ENCODE measurements at regions not wholly inside any gene's neighbourhood (a gene's known extent, or its start where the extent isn't known, plus 50 kb on each side); places are given as distances from the start of the nearest gene placed in this dataset.
A peak's percentile ranks its signal among the peaks of the same experiment; 100 is the strongest.

GRCh38 chr12:75635606-75636444 is 124.4 kb upstream of the KRR1 start:
- Histone ChIP-seq H3K4me1 (replicated peaks in 1 of 2; ENCODE audit: control insufficient read depth in 2 of 2, insufficient read depth in 2 of 2, low read length in 2 of 2) (peaks cover 0 to 14% of the 10 kb centered on the region in 2 experiments; a peak in 3 of 5 replicates), H3K4me3 (no peak overlapping the region), H3K4me2 (ENCODE audit: insufficient read depth, low read length) (no peak overlapping the region), H3K79me2 (ENCODE audit: control insufficient read depth, insufficient read depth, low read length) (no peaks in the 10 kb centered on the region), H3K36me3 (ENCODE audit: control insufficient read depth, insufficient read depth, low read length) (no peaks in the 10 kb centered on the region), H3K27me3 (ENCODE audit: control insufficient read depth in 2 of 2, insufficient read depth in 2 of 2, low read length in 2 of 2) (no peaks in the 10 kb centered on the region), H3K9ac (ENCODE audit: insufficient read depth in 1 of 2, low read depth in 2 of 2, low read length in 2 of 2) (no peak overlapping the region), H3K9me3 (replicated peaks; ENCODE audit: control insufficient read depth, insufficient read depth, low read depth, low read length) (no peaks in the 10 kb centered on the region), H2AFZ (ENCODE audit: low read depth, low read length) (peak overlapping the region; percentile 37), H3K27ac (ENCODE audit: extremely low read depth, low read depth, low read length) (no peak overlapping the region), H3K9me1 (ENCODE audit: control insufficient read depth, insufficient read depth, low read length) (no peaks in the 10 kb centered on the region), H4K20me1 (replicated peaks; ENCODE audit: control insufficient read depth, insufficient read depth, low read length) (no peaks in the 10 kb centered on the region)
- DNase-seq (ENCODE audit: extremely low read depth in 1 of 4, low spot score in 3 of 4) (peak in 2 of 4 experiments; percentile 28 to 41), ATAC-seq (peak; percentile 73), FAIRE-seq (peak; percentile 68)
- WGBS (ENCODE audit: insufficient coverage, low coverage, missing lambda C conversion rate) = 19% methylated on average over 6 of the region's 6 CpGs
- intact Hi-C loops (cut with micrococcal nuclease) = no loop called here
- ChIA-PET POLR2A (no interaction called here), CTCF (ENCODE audit: low intra/inter-chr PET ratio) (no interaction called here)
- no TSS peak for BruUV-seq (replicated peaks)
- in situ Hi-C loops (cut with MboI) = no loop called here
- TF ChIP-seq MEIS2 (IDR thresholded peaks at IDR 0.05; ENCODE audit: partially characterized antibody) (peak; percentile 63), NR2C2 (CRISPR knock-in tag; IDR thresholded peaks at IDR 0.05) (no peak), NR2C2 (tag; IDR thresholded peaks at IDR 0.05) (peak; percentile 70; the same call in 1 of the 2 replicates), MAZ (CRISPR knock-in tag; conservative IDR thresholded peaks at IDR 0.05 in 1 of 2, IDR thresholded peaks at IDR 0.05 in 1 of 2) (0 out of 4 replicates have a peak, but pooled peaks of 1 of the 2 experiments have one; percentile 15), TEAD4 (IDR thresholded peaks at IDR 0.05; ENCODE audit: low read length) (peak; percentile 18; the same call in 1 of the 2 replicates), TEAD4 (CRISPR knock-in tag; IDR thresholded peaks at IDR 0.05; ENCODE audit: borderline replicate concordance) (no peak), ZBTB17 (CRISPR knock-in tag; IDR thresholded peaks at IDR 0.05) (no peak), ZNF184 (CRISPR knock-in tag; IDR thresholded peaks at IDR 0.05) (no peak), PBX2 (CRISPR knock-in tag; IDR thresholded peaks at IDR 0.05; ENCODE audit: low read depth) (no peak), PBX2 (tag; conservative IDR thresholded peaks at IDR 0.05; ENCODE audit: low read depth) (0 out of 2 replicates have a peak, but pooled peaks have one; percentile 25), ZNF584 (CRISPR knock-in tag; IDR thresholded peaks at IDR 0.05; ENCODE audit: low read depth) (peak; percentile 59; the same call in 1 of the 2 replicates), FOSL1 (tag; conservative IDR thresholded peaks at IDR 0.05) (peak; percentile 63), CREM (IDR thresholded peaks at IDR 0.05; ENCODE audit: low read depth) (peak; percentile 44; the same call in 1 of the 2 replicates), TAF1 (IDR thresholded peaks at IDR 0.05; ENCODE audit: control insufficient read depth, extremely low read depth, insufficient read depth, low read length, severe bottlenecking) (no peak), JUND (IDR thresholded peaks at IDR 0.05; ENCODE audit: borderline replicate concordance, low read depth, low read length) (peak; percentile 40; the same call in 1 of the 2 replicates), JUND (tag; IDR thresholded peaks at IDR 0.05; ENCODE audit: borderline replicate concordance, low read depth, low read length) (no peak), PURB (CRISPR knock-in tag; IDR thresholded peaks at IDR 0.05; ENCODE audit: low read depth) (no peak), CREB1 (IDR thresholded peaks at IDR 0.05) (no peak), CREB1 (CRISPR knock-in tag; IDR thresholded peaks at IDR 0.05) (0 out of 2 replicates have a peak, but pooled peaks have one; percentile 23)
- TF ChIP-seq, protein P1, sequence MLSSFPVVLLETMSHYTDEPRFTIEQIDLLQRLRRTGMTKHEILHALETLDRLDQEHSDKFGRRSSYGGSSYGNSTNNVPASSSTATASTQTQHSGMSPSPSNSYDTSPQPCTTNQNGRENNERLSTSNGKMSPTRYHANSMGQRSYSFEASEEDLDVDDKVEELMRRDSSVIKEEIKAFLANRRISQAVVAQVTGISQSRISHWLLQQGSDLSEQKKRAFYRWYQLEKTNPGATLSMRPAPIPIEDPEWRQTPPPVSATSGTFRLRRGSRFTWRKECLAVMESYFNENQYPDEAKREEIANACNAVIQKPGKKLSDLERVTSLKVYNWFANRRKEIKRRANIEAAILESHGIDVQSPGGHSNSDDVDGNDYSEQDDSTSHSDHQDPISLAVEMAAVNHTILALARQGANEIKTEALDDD (IDR thresholded peaks at IDR 0.05) = peak; percentile 56; the same call in 1 of the 2 replicates
